ENCODE measurements at regions not wholly inside any gene's neighbourhood (a gene's known extent, or its start where the extent isn't known, plus 50 kb on each side); places are given as distances from the start of the nearest gene placed in this dataset.

- DNase-seq (ENCODE audit: low read depth): no peak
- TF ChIP-seq, protein P1, sequence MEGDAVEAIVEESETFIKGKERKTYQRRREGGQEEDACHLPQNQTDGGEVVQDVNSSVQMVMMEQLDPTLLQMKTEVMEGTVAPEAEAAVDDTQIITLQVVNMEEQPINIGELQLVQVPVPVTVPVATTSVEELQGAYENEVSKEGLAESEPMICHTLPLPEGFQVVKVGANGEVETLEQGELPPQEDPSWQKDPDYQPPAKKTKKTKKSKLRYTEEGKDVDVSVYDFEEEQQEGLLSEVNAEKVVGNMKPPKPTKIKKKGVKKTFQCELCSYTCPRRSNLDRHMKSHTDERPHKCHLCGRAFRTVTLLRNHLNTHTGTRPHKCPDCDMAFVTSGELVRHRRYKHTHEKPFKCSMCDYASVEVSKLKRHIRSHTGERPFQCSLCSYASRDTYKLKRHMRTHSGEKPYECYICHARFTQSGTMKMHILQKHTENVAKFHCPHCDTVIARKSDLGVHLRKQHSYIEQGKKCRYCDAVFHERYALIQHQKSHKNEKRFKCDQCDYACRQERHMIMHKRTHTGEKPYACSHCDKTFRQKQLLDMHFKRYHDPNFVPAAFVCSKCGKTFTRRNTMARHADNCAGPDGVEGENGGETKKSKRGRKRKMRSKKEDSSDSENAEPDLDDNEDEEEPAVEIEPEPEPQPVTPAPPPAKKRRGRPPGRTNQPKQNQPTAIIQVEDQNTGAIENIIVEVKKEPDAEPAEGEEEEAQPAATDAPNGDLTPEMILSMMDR (IDR thresholded peaks at IDR 0.05; ENCODE audit: low read depth, low read length, missing control alignments): peak; percentile 20
- H3K4me3 ChIP-seq (ENCODE audit: low read depth, low read length): no peak overlapping the region
Measured at GRCh38 chr19:29290853-29291252, 77.9 kb upstream of the UQCRFS1 start.

DNA sequence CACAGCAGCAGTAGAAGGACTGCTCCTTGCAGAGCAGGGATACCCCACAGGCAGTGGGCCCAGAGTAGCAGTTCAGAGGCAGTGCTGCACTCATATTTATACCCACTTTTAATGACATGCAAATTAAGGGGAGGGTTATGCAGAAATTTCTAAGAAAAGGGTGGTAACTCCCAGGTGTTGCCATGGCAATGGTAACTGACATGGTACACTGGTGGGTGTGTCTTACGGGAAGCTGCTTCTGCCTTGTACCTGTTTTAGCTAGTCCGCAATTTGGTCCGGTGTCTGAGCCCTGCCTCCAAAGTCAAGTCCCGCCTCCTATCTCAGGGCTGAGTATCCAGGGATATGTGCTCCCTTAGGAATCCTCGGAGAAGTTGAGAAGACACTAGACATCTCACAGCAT, 79.2 kb upstream of the UQCRFS1 start:
- H3K4me3 ChIP-seq (ENCODE audit: low read depth, low read length): no peak overlapping the region
- no peak for DNase-seq (ENCODE audit: low read depth)
- TF ChIP-seq, protein P1 (IDR thresholded peaks at IDR 0.05; ENCODE audit: low read depth, low read length, missing control alignments): no peak

GRCh38 chr19:29292562-29292961, 79.6 kb upstream of the UQCRFS1 start:
- TF ChIP-seq, protein P1 (IDR thresholded peaks at IDR 0.05; ENCODE audit: low read depth, low read length, missing control alignments): no peak
- H3K4me3 ChIP-seq (ENCODE audit: low read depth, low read length): no peak overlapping the region
- no peak for DNase-seq (ENCODE audit: low read depth)

DNA sequence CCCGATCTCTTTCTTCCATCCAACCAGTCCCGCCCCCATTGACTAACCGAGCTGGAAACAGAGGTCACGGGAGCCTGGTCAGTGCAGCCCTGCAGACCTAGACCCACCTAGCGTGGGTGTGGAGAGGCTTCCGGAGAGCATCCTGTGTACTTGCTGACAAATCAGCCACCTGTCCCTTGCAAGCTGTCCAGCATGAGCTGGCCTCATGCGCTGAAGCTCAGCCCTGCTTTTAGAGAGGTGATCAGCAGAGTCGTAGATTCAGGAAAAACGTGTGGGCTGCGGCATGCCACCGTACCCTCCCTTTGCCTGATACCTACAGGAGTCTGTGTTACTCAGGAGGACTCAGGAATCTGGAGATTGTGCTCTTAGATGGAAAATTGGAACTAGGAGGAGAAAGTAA, 80.3 kb upstream of the UQCRFS1 start:
- H3K4me3 ChIP-seq (ENCODE audit: low read depth, low read length): no peak overlapping the region
- TF ChIP-seq, protein P1 (IDR thresholded peaks at IDR 0.05; ENCODE audit: low read depth, low read length, missing control alignments): no peak
- no peak for DNase-seq (ENCODE audit: low read depth)

DNA sequence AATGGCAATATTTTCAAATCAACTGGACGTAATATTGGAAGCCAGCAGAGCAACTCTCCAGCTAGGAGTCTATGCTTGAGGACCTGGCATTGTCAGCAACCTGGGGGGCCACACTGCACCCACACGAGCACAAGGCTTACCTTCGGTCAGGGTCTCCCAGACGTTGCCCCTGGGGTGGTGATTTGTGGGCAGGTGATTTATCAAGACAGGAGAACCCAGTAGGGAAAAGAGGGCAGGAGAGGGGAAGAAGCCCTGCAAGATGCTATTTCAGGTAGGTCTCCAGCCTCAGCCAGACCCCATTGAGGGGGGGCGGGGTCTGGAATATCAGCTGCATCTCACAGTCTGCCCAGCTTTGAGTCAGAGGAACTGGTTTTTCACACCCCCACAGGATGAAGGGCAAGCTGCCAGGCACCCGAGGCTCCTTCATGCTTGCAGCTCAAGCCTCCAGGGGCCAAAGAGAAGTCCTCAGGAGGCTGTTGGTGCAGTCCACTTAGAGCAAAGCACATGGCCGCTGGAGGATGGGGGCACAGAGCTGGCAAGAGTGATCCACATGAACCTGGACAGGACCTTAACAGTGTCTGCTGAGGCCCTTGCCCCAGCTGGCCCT, 80.9 kb upstream of the UQCRFS1 start:
- DNase-seq (ENCODE audit: low read depth): no peak
- TF ChIP-seq, protein P1 (IDR thresholded peaks at IDR 0.05; ENCODE audit: low read depth, low read length, missing control alignments): no peak
- no peak overlapping the region for H3K4me3 ChIP-seq (ENCODE audit: low read depth, low read length)

GRCh38 chr19:29294343-29294811, 81.4 kb upstream of the UQCRFS1 start:
- no peak overlapping the region for H3K4me3 ChIP-seq (ENCODE audit: low read depth, low read length)

More at GRCh38 chr19:29294343-29294811, 81.4 kb upstream of the UQCRFS1 start:
- no peak for DNase-seq (ENCODE audit: low read depth)
- TF ChIP-seq, protein P1 (IDR thresholded peaks at IDR 0.05; ENCODE audit: low read depth, low read length, missing control alignments): no peak
